ENCODE measurements at regions not wholly inside any gene's neighbourhood (a gene's known extent, or its start where the extent isn't known, plus 50 kb on each side); places are given as distances from the start of the nearest gene placed in this dataset.
"Not testable (repeated sequence)": the region's sequence is repeated elsewhere in the genome, so short reads cannot be mapped to it uniquely, and the experiment has no call there.

GRCh38 chr18:27567434-27567833, 382.3 kb upstream of the CHST9 start:
- DNase-seq = no peak

DNA sequence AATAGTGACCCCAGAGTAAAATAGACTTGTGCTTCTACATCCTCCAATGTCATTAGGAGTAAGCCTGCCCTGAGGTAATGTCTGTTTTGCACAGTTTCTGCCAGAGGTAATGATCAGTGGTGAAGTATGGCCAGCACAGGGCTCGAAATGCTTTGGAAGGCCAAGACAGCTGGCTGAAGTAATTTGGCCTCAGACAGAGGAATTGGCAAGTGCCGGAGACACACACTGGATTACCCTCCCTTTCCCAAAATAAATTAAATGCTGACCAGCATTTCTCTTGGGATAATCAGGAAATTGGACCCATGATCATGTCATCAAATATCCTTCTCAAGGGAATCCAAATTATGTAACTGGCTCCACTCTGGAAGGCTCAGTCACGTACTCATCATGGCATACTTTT, 379.0 kb upstream of the CHST9 start:
- no peak for DNase-seq

DNA sequence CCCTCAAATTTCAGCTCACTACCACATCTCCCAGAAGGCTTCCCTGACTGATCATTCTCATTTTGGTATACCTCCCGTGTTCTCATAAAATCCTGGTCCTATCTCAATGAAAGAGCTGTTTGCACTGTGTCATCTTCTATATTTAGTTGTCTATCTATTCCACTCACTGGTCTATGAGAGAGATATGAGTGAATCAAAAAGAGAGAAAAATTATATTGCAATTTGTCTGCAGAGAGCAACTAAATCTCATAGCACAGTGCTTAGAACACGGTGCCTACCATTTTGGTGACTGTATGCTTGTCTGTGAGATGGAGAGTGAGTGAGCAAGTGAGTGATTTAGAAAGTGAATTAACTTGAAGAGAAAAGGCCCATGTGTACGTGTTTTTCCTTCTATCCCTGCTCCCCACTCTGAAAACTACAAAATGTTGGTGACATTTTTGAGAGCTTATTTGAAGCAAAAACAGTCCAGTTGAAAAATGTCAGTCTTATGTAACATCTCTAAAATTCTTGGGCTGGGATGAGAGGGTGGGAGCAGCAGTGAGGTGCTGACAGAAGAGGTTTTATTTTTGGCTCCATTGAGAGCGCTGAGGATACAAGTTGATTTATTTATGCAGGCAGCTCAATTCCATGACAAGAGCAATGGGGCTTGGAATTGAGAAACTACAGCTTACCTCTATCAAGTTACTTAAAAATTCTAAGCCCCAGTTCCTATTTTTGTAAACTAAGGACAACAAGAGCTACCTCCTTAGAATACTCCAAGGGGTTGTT, 373.5 kb upstream of the CHST9 start:
- no peak for DNase-seq

DNA sequence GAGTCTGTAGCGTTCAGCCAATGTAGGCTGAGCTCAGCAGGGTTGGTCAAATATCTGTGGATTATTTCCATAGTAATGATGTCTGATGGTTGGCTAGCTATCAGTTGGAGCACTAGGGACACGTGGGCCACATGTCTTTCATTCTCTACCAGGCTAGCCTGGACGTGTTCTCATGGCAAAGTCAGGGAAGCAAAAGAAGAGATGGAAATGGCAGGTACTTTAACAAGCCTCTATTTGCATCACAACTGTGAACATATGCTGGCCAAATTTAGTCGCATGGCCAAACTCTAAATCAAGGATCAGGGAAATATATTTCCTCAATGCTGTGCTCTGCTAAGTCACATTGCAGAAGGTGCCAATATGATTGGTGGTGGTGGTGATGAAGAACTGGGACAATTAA, 371.6 kb upstream of the CHST9 start:
- DNase-seq = no peak

DNA sequence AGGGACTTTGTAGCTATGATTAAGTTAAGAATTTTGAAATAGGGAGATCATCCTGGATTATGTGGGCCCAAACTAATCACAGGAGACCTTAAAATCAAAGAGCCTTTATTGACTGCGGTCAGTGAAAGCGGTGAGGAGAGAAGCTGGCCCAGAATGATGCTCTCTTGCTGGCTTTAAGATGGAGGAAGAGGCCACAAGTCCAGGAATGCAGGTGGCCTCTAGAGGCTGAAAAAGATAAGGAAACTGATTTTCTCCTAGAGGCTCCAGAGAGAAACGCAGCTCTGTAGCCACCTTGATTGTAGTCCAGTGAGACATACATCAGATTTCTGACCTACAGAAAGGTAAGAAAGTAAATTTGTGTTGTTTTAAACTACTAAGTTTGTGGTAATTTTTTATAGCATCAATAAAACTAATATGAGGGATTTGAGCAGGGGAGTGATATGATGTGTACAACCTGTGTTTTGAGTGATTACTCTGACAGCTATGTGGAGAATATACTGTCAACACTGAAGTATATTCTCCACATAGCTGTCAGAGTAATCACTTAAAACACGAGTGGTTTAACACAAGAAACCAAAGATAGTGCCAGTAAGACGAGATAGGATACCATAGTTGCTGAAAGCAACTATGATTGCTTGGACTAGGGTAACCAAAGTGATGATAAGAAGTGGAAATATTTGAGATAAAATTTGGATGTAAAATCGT, 364.4 kb upstream of the CHST9 start:
- no peak for DNase-seq

DNA sequence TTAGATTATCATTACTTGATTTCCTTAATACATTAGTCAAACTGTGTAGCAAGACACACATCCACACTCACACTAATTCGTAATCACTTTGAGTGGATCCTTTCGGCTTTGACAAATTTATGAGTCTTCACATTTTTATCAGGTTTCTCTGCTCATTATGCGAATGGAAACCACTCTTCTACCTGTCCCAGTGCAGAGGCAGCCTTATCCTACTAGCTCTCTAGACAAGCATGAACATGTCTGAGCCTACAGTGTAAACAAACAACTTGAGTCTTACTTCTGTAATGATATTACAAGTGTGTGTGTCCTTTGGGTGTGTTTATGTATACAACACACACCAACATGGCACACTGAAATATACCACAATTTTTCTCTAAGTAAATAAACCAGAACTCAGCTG, 361.9 kb upstream of the CHST9 start:
- DNase-seq = no peak

- DNase-seq = no peak
Measured at GRCh38 chr18:27544206-27544605, 359.1 kb upstream of the CHST9 start.

- DNase-seq = no peak
Measured at GRCh38 chr18:27541293-27541692, 356.2 kb upstream of the CHST9 start.

DNA sequence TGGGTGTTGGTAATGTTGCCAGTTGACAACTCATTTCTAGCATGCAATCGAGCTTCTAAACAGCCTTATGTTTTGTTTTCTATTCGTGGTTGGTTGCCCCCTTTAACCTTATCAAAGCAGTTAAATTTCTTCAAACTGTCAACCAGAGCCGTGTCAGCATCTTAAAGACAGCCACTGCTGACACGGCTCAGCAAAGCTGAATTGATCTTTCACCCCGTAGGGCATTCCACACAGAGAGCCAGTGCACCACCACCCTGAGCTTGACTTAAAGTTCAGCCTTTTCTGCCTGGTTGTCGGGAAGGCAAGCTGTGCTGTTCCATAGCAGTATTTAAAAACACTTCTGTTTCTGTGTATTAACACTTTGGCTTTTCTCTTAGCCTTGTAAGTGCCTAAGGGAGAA, 355.0 kb upstream of the CHST9 start:
- DNase-seq = no peak

DNA sequence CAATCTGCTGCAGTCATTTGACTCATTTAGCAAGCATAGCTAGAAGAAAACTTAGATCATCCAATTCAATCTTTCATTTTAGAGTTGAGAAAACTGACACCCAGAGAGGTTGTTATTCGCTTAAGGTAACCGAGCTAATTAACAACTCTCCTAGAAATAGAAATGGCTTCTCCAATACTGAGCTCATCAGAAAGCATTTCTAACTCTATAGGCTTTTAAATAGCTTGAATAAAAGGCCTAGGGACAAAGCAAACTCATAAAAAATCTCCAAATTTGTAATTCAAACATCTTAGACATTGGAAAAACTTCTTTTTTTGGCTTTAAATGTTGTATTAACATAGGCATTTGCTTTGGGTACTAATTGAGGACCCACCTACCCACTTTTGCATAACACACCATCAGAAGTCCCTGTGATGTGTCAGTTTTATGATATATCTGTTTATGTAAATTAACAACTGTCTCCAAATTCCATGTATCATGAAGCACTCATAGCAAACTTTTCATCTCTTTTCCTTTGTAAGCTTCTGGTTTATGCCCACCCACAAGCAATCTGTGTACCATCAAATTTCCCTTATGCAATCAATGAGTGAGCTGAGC, 343.9 kb upstream of the CHST9 start:
- DNase-seq = no peak

DNA sequence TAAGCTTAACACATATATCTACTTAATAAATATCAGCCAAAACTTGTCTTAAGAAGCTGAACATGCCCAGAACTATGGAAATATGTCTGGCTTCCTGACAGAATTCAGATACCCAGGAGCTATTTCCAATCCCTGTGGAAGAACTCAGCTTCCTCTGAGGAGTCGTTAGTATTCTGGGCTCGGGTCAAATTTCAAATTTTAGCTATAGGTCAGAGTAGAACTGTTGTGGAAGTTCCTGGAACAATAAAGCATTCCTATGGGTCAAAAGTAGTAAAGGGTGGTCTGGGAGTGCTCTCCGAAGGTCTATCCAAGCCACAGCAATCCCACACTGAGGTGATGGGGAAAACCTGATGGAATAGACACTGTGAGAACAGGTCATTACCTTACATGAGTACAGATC, 342.7 kb upstream of the CHST9 start:
- DNase-seq = no peak

DNA sequence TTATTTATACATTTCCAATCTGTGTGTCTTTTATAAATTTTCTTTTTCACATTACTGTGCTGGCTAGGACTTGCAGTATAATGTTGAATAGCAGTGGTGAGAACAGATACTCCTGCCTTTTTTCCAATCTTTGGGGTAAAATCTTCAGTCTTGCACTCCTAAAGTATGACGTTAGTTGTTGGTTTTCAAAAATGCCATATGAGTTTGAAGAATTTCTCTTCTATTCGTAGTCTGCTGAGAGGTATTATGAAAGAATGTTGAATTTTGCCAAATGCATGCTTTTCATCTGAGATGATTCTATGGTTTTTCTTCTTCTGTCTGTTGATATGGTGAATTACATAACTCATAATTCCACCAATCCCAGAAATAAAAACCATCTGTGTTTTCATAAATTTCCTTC, 335.3 kb upstream of the CHST9 start:
- no peak for DNase-seq

DNA sequence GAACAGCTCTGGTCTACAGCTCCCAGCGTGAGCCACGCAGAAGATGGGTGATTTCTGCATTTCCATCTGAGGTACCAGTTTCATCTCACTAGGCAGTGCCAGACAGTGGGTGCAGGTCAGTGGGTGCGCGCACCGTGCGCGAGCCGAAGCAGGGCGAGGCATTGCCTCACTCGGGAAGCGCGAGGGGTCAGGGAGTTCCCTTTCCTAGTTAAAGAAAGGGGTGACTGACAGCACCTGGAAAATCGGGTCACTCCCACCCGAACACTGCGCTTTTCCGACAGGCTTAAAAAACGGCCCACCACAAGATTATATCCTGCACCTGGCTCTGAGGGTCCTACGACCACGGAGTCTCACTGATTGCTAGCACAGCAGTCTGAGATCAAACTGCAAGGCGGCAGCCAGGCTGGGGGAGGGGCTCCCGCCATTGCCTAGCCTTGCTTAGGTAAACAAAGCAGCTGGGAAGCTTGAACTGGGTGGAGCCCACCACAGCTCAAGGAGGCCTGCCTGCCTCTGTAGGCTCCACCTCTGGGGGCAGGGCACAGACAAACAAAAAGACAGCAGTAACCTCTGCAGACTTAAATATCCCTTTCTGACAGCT, 325.0 kb upstream of the CHST9 start:
- DNase-seq = not testable (repeated sequence)

DNA sequence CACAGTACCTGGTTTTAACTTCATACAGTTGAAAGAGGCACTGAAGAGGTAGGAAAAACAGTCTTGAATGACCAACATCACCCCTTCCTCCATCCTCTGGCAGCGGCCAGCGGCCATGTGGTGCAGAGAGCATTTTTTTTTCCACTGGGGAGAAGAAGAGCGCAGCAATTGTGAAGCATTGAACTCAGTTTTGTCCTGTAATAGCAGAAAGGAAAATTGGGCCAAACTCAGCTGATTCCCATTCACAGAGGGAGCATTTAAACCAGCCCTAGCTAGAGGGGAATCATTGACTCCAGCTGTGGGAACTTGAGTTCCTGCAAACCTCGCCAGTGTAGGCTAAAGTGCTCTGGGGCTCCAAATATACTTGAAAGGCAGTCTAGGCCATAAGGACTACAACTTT, 316.6 kb upstream of the CHST9 start:
- no peak for DNase-seq

DNA sequence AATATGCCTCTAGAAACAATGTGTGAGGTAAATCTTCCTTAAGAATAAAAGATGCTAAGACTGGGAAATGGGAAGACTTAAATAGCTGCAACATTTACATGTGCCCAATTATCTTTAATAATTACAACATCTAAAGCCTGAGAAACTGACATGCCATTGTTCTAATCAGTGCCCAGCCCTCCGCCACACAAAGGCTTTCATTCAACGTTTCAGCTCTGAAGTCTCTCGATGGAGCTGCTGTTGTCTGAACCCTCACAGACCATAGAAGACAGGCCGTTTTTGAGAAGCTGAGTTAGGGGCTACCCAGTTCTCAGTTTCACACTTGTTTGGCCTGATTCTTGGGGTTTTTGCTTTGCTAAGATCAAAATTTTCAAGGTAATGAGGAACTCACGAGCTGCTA, 315.4 kb upstream of the CHST9 start:
- DNase-seq = no peak

- no peak for DNase-seq
Measured at GRCh38 chr18:27497246-27497645, 312.1 kb upstream of the CHST9 start.

DNA sequence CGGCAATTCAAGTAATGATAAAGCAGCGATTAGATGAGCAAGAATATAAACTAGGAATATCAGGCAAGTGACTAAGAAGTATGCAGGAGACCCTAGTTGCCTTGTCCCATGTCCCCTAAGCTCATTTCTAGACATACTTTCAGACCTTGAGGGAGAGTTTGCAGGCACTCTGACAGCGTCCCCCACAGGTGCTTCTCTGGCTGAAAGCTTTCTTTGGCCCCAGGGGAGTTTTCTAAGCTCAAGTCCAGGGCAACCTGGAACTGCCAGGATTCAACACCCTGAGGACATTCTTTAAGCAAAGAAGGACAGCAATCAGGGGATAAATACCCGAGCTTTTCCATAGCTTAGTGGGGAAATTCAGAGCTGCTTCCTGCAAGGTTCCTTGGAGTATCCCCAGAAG, 308.1 kb upstream of the CHST9 start:
- no peak for DNase-seq

DNA sequence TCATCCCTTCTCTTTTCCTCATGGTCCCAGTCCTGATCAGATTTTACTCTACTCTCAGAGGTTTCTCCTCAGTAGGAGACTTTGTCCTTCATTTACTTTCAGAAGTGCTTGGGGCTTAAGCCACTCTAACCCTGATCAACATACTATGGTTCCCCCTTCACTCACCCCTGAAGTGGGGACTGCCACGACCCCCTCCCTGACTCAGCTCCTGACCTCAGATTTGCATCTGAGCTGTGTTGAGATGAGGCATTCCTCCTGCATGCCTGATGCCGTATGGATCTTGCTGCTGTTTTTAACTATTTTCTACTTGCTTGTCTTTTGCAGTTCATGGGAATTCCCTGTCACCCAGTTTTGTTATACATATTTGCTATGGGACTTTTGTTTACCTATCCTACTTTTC, 306.7 kb upstream of the CHST9 start:
- no peak for DNase-seq

DNA sequence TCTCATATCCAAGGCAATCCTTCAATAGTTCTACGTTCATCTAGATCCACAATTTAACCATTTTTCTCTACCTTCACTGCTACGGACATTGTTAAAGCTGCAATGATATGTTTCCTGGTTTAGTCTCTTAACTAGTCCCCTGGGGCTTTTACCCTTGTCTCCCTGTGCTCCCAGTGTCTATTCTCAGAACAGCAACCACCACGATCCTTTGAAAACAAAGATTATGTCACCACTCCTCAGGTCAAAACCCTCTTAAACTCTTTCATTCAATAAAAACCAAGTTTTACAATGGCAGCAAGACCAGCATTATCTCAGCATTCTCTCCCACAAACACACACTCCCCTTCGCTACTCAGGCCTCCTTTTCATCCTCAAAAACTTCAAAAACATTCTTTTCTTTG, 298.2 kb upstream of the CHST9 start:
- no peak for DNase-seq

DNA sequence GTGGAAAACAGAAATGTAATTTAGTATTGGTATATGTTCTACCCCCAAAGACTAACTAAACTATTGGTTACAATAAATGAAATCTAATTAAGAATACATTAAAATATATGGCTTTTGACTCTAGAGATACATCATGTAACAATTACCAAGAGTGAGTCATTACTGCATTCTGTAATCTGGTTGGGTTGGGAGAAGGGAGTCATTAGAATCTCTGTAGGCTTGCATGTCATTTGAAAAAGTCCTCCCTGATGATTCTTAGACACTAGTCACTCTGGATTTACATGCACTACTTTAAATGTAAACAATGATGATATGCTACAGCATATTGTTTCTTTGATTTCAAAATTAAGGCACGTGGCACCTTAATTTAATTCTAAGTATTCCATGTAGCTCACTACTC, 293.4 kb upstream of the CHST9 start:
- DNase-seq = no peak

DNA sequence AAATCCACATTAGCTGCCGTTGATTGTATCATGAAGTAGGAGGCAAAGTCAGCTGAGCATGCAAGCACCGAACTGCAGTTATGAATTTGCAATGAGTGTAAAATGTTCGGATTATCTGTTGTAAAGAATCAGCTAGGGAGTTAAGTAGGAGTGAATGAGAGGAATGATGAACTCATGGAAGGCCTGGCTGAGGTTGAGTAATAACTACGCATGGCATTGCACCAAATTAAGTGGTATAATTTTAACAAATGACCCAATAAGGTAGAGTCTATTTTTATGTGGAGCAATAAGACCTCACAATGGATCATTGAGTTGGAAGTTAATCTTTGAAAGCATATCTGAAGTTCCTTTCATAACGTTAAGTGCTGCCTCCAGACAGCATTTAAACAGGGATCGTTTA, 288.2 kb upstream of the CHST9 start:
- DNase-seq = no peak

DNA sequence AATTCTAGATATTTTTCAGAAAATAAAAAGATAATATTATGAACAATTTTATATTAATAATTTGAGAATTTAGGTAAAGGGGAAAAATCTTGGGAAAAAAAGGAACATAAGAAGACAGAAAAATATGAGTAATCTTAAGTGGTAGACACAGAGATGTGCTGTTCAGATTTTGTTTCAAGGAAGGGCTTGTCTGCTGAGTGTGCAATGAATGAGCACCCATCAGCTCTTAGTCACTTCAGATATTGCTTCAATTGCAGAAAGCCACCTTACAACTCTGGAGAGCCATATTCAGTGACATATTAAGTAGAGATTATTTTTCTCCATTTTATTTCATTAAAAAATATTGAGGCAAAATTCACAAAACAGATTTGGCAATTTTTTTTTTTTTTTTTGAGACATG, 282.0 kb upstream of the CHST9 start:
- DNase-seq = no peak

DNA sequence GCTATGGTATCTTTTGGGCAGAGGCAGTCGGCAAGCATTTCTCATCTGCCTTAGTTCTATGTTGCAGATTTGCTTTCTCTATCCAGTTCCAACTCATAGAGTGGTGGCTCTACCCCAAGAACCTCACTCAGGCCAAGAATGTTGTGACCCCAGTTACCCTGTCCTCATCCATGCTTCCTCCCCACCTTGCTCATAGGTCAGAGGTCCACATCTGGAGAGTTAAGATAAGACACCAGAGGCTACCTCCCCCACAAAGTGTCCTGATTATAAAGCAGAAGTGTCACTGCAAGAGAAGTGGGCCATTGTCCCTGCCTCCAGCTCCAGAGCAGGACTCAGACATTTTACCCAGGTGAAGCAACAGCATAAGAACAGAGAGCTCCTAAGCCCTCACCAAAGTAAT, 276.8 kb upstream of the CHST9 start:
- DNase-seq = no peak

DNA sequence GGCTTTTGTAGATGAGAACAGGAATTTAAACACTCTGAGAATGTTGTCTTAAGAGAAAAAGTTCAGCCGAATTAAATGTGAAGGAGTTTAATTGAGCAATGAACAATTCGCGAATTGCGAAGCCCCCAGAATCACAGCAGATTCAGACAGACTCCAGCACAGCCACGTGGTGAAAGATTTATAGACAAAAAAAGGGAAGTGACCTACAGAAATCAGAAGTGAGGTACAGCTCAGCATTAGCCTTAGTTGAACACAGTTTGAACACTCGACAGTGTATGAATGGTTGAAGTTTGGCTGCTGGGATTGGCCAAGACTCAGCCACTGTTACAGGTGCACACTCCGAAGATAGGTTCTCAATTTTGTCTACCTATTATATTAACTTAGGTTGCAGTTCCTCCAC, 264.0 kb upstream of the CHST9 start:
- no peak for DNase-seq

Data from inflammatory macrophage treated with lipopolysaccharide for 4 hours (primary cell).